IMR-90 (cell line): ENCODE measurements at regions not wholly inside any gene's neighbourhood (a gene's known extent, or its start where the extent isn't known, plus 50 kb on each side); places are given as distances from the start of the nearest gene placed in this dataset.

ENCODE experiments used
- ATAC-seq: fragments of 200-7000 bp; cut with Tn5 transposase; 2 replicates; pipeline ENCODE4 v1.9.1; 2020; ENCODE audit warnings: low read depth, mild to moderate bottlenecking, moderate library complexity
- BruUV-seq: library from RNA; stranded (reverse); fragments of 400-500 nt; replicated peaks from 2 replicates; lab custom pipeline; 2021; lab: Mats Ljungman, UMichigan
- CTCF ChIA-PET: fragments of 300-600 bp; formaldehyde crosslinking; extraction: SDS; loops from one replicate; lab custom pipeline; 2021; ENCODE audit warnings: antibody characterized with exemption; lab: Yijun Ruan, JAX
- POLR2A ChIA-PET: fragments of 300-600 bp; sonication (Branson Sonifier 250); formaldehyde crosslinking; loops from one replicate; lab custom pipeline; 2022; ENCODE audit warnings: antibody characterized with exemption; ENCODE audit not compliant: unreplicated experiment; lab: Charles Lee
- DNase-seq: peaks from one replicate; pipeline ENCODE4 v3.0.0; 2013
- H2AFZ ChIP-seq: replicated peaks from 2 replicates; pipeline ENCODE3; 2013; ENCODE audit warnings: low read length, mild to moderate bottlenecking; ENCODE audit not compliant: poor library complexity
- H2AK5ac ChIP-seq: 2 replicates; pipeline ENCODE4 v1.6.1; 2013; ENCODE audit warnings: low read depth, low read length, inconsistent platforms
- H2AK9ac ChIP-seq: replicated peaks from 2 replicates; pipeline ENCODE3; 2013; ENCODE audit warnings: mild to moderate bottlenecking, low read depth, low read length, moderate library complexity; ENCODE audit not compliant: poor library complexity
- H2BK120ac ChIP-seq: 2 replicates; pipeline ENCODE4 v1.6.1; 2013; ENCODE audit warnings: low read depth, low read length, inconsistent platforms
- H2BK15ac ChIP-seq: 3 replicates; pipeline ENCODE4 v1.6.1; 2013; ENCODE audit warnings: low read depth, low read length, inconsistent platforms
- H2BK20ac ChIP-seq: 2 replicates; pipeline ENCODE4 v1.6.1; 2013; ENCODE audit warnings: low read depth, mild to moderate bottlenecking, inconsistent platforms, low read length, moderate library complexity
- H2BK5ac ChIP-seq: 2 replicates; pipeline ENCODE4 v1.6.1; 2013; ENCODE audit warnings: mild to moderate bottlenecking, low read depth, low read length, inconsistent platforms; ENCODE audit not compliant: poor library complexity, severe bottlenecking
- H3K14ac ChIP-seq: replicated peaks from 2 replicates; pipeline ENCODE4 v1.6.1; 2013; ENCODE audit warnings: low read depth, low read length, inconsistent platforms
- H3K18ac ChIP-seq: 2 replicates; pipeline ENCODE4 v1.6.1; 2013; ENCODE audit warnings: low read depth, low read length, control low read depth
- H3K23ac ChIP-seq: 2 replicates; pipeline ENCODE4 v1.6.1; 2013; ENCODE audit warnings: low read depth, low read length, inconsistent platforms
- H3K27ac ChIP-seq: 2 replicates; pipeline ENCODE4 v1.5.1; 2013; ENCODE audit warnings: mild to moderate bottlenecking, control low read depth, low read length; ENCODE audit not compliant: insufficient read depth
- H3K27me3 ChIP-seq: 2 replicates; pipeline ENCODE4 v1.6.1; 2013; ENCODE audit warnings: low read length; ENCODE audit not compliant: control insufficient read depth, insufficient read depth
- H3K36me3 ChIP-seq: 2 replicates; pipeline ENCODE4 v1.6.1; 2013; ENCODE audit warnings: low read length, mixed read lengths; ENCODE audit not compliant: control insufficient read depth, insufficient read depth
- H3K4ac ChIP-seq: 2 replicates; pipeline ENCODE4 v1.6.1; 2013; ENCODE audit warnings: low read depth, low read length, inconsistent platforms
- H3K4me1 ChIP-seq: 2 replicates; pipeline ENCODE4 v1.6.1; 2013; ENCODE audit warnings: low read length, mixed read lengths; ENCODE audit not compliant: control insufficient read depth, insufficient read depth
- H3K4me2 ChIP-seq: 2 replicates; pipeline ENCODE4 v1.6.1; 2013; ENCODE audit warnings: low read depth, mild to moderate bottlenecking, control low read depth, low read length, moderate library complexity
- H3K4me3 ChIP-seq: 2 replicates; pipeline ENCODE4 v1.5.1; 2013; ENCODE audit warnings: low read depth, mild to moderate bottlenecking, control low read depth, low read length, moderate library complexity; ENCODE audit not compliant: insufficient read depth
- H3K56ac ChIP-seq: 2 replicates; pipeline ENCODE4 v1.6.1; 2013; ENCODE audit warnings: low read length, inconsistent platforms; ENCODE audit not compliant: insufficient read depth; ENCODE audit errors: extremely low read depth
- H3K79me1 ChIP-seq, 2 experiments: 2 replicates each; pipeline ENCODE4 v1.6.1; 2013; ENCODE audit warnings: low read length in 2 of 2, inconsistent platforms in 1 of 2, low read depth in 1 of 2
- H3K9ac ChIP-seq: 2 replicates; pipeline ENCODE4 v1.6.1; 2013; ENCODE audit warnings: low read depth, low read length, control low read depth
- H3K9me1 ChIP-seq: 2 replicates; pipeline ENCODE4 v1.6.1; 2013; ENCODE audit warnings: low read length, inconsistent platforms; ENCODE audit not compliant: insufficient read depth
- H3K9me3 ChIP-seq: 2 replicates; pipeline ENCODE4 v1.6.1; 2013; ENCODE audit warnings: low read length; ENCODE audit not compliant: control insufficient read depth, insufficient read depth
- H4K20me1 ChIP-seq: 2 replicates; pipeline ENCODE4 v1.6.1; 2013; ENCODE audit warnings: low read length, inconsistent platforms; ENCODE audit not compliant: insufficient read depth
- H4K5ac ChIP-seq: 2 replicates; pipeline ENCODE4 v1.6.1; 2013; ENCODE audit warnings: mild to moderate bottlenecking, low read depth, low read length, control low read depth
- H4K8ac ChIP-seq, 2 experiments: 2 replicates each; pipeline ENCODE4 v1.6.1; 2013; ENCODE audit warnings: low read depth in 2 of 2, low read length in 2 of 2, control low read depth in 1 of 2, inconsistent platforms in 1 of 2
- H4K91ac ChIP-seq: 2 replicates; pipeline ENCODE4 v1.6.1; 2013; ENCODE audit warnings: low read depth, low read length, inconsistent platforms; ENCODE audit not compliant: insufficient read depth
- BHLHE40 ChIP-seq: fragments of 150-350 bp; IDR thresholded peaks from 2 replicates; pipeline ENCODE4 v1.6.1; 2016; ENCODE audit warnings: mild to moderate bottlenecking, low read depth, low read length
- CEBPB ChIP-seq: IDR thresholded peaks from 2 replicates; pipeline ENCODE4 v1.6.1; 2012; ENCODE audit warnings: low read depth, low read length, improper control_type of control experiment
- CHD1 ChIP-seq: IDR thresholded peaks from 2 replicates; pipeline ENCODE4 v1.6.1; 2012; ENCODE audit warnings: low read depth, low read length, improper control_type of control experiment
- FOS ChIP-seq: fragments of 150-350 bp; IDR thresholded peaks from 2 replicates; pipeline ENCODE4 v1.6.1; 2016; ENCODE audit warnings: low read depth, low read length
- MAFK ChIP-seq: IDR thresholded peaks from 2 replicates; pipeline ENCODE4 v1.6.1; 2012; ENCODE audit warnings: low read depth, low read length, improper control_type of control experiment
- MAZ ChIP-seq: IDR thresholded peaks from 2 replicates; pipeline ENCODE4 v1.6.1; 2012; ENCODE audit warnings: low read depth, mild to moderate bottlenecking, low read length, improper control_type of control experiment, moderate library complexity, borderline replicate concordance
- MXI1 ChIP-seq: IDR thresholded peaks from 2 replicates; pipeline ENCODE4 v1.6.1; 2012; ENCODE audit warnings: low read depth, mild to moderate bottlenecking, low read length, moderate library complexity, borderline replicate concordance
- NFE2L2 ChIP-seq: fragments of 150-350 bp; IDR thresholded peaks from 2 replicates; pipeline ENCODE4 v1.6.1; 2016; ENCODE audit warnings: low read depth, mild to moderate bottlenecking, low read length
- POLR2A ChIP-seq: IDR thresholded peaks from 2 replicates; pipeline ENCODE4 v1.6.1; 2012; ENCODE audit warnings: mild to moderate bottlenecking, low read depth, low read length
- RAD21 ChIP-seq: IDR thresholded peaks from 2 replicates; pipeline ENCODE4 v1.6.1; 2012; ENCODE audit warnings: low read length, improper control_type of control experiment
- RCOR1 ChIP-seq: IDR thresholded peaks from 2 replicates; pipeline ENCODE4 v1.6.1; 2012; ENCODE audit warnings: mild to moderate bottlenecking, low read length, improper control_type of control experiment; ENCODE audit not compliant: insufficient replicate concordance
- RFX5 ChIP-seq: IDR thresholded peaks from 2 replicates; pipeline ENCODE4 v1.8.0; 2012; ENCODE audit warnings: low read depth, mild to moderate bottlenecking, low read length, moderate library complexity
- SMC3 ChIP-seq: fragments of 150-350 bp; IDR thresholded peaks from 2 replicates; pipeline ENCODE4 v1.6.1; 2016; ENCODE audit warnings: low read depth, mild to moderate bottlenecking, antibody characterized with exemption, low read length, moderate library complexity
- USF2 ChIP-seq: fragments of 150-350 bp; IDR thresholded peaks from 2 replicates; pipeline ENCODE4 v1.6.1; 2017; ENCODE audit warnings: mild to moderate bottlenecking, antibody characterized with exemption, low read length, low read depth
- dilution Hi-C: fragments of 300-500 bp; cut with HindIII; formaldehyde crosslinking; loops from one replicate; pipeline ENCODE4 v1.14.3; 2018; ENCODE audit warnings: low sequenced_read_pairs; ENCODE audit not compliant: unreplicated experiment
- in situ Hi-C: fragments of 300-500 bp; cut with MboI; formaldehyde crosslinking; loops from 3 replicates; pipeline ENCODE4 v1.14.3; 2019; ENCODE audit warnings: low sequenced_read_pairs, inconsistent platforms, mixed read lengths
- intact Hi-C: fragments of 100-400 bp; cut with micrococcal nuclease; formaldehyde crosslinking; loops from 2 replicates; pipeline ENCODE4 v1.10.0; 2022
- TF ChIP-seq, protein P1 (sequence below): conservative IDR thresholded peaks from 2 replicates; pipeline ENCODE4 v1.5.1; 2012; ENCODE audit warnings: mild to moderate bottlenecking, low read depth, low read length, improper control_type of control experiment
- TF ChIP-seq, protein P2 (sequence below): fragments of 150-350 bp; IDR thresholded peaks from 2 replicates; pipeline ENCODE4 v1.6.1; 2016; ENCODE audit warnings: low read depth, mild to moderate bottlenecking, low read length, moderate library complexity, borderline replicate concordance

- ATAC-seq (no peak), DNase-seq (no peak)
- Histone ChIP-seq H4K91ac (no peak overlapping the region), H3K4me1 (no peaks in the 10 kb centered on the region), H2BK120ac (no peak overlapping the region), H2BK20ac (no peak overlapping the region), H3K79me1 (no peaks in the 10 kb centered on the region), H3K36me3 (no peaks in the 10 kb centered on the region), H3K4me2 (no peak overlapping the region), H2AK9ac (no peak overlapping the region), H3K9me3 (peaks cover 6% of the 10 kb centered on the region), H3K9me1 (no peaks in the 10 kb centered on the region), H4K8ac (no peak overlapping the region), H3K4ac (no peak overlapping the region), H3K9ac (no peak overlapping the region), H4K20me1 (no peaks in the 10 kb centered on the region), H2AFZ (no peak overlapping the region), H3K27me3 (no peaks in the 10 kb centered on the region), H2BK15ac (no peak overlapping the region), H3K18ac (no peak overlapping the region), H2BK5ac (no peak overlapping the region), H3K14ac (no peak overlapping the region), H4K5ac (no peak overlapping the region), H3K56ac (no peak overlapping the region), H3K23ac (no peak overlapping the region), H3K4me3 (no peak overlapping the region), H3K27ac (no peak overlapping the region), H2AK5ac (no peak overlapping the region)
- TF ChIP-seq MAFK, result no peak
- TF ChIP-seq USF2, result no peak
- TF ChIP-seq RFX5, result no peak
- TF ChIP-seq FOS, result no peak
- TF ChIP-seq, protein P1, sequence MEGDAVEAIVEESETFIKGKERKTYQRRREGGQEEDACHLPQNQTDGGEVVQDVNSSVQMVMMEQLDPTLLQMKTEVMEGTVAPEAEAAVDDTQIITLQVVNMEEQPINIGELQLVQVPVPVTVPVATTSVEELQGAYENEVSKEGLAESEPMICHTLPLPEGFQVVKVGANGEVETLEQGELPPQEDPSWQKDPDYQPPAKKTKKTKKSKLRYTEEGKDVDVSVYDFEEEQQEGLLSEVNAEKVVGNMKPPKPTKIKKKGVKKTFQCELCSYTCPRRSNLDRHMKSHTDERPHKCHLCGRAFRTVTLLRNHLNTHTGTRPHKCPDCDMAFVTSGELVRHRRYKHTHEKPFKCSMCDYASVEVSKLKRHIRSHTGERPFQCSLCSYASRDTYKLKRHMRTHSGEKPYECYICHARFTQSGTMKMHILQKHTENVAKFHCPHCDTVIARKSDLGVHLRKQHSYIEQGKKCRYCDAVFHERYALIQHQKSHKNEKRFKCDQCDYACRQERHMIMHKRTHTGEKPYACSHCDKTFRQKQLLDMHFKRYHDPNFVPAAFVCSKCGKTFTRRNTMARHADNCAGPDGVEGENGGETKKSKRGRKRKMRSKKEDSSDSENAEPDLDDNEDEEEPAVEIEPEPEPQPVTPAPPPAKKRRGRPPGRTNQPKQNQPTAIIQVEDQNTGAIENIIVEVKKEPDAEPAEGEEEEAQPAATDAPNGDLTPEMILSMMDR, result no peak
- no peak for TF ChIP-seq MAZ
- TF ChIP-seq NFE2L2, result no peak
- TF ChIP-seq RAD21, result no peak
- TF ChIP-seq POLR2A, result no peak
- TF ChIP-seq CHD1, result no peak
- no peak for TF ChIP-seq RCOR1
- no peak for TF ChIP-seq CEBPB
- no peak for TF ChIP-seq BHLHE40
- TF ChIP-seq SMC3, result no peak
- TF ChIP-seq, protein P2, sequence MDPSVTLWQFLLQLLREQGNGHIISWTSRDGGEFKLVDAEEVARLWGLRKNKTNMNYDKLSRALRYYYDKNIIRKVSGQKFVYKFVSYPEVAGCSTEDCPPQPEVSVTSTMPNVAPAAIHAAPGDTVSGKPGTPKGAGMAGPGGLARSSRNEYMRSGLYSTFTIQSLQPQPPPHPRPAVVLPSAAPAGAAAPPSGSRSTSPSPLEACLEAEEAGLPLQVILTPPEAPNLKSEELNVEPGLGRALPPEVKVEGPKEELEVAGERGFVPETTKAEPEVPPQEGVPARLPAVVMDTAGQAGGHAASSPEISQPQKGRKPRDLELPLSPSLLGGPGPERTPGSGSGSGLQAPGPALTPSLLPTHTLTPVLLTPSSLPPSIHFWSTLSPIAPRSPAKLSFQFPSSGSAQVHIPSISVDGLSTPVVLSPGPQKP, result no peak
- TF ChIP-seq MXI1, result no peak
- in situ Hi-C loops (no loop called here), dilution Hi-C loops (no loop called here), intact Hi-C loops (no loop called here)
- POLR2A ChIA-PET, result no interaction called here
- no TSS peak for BruUV-seq
- CTCF ChIA-PET, result no interaction called here
Observed at GRCh38 chr16:76732894-76733293, 455.7 kb downstream of the CNTNAP4 start.
